Mesodermal cell (in vitro differentiated cells): ENCODE measurements at regions not wholly inside any gene's neighbourhood (a gene's known extent, or its start where the extent isn't known, plus 50 kb on each side); places are given as distances from the start of the nearest gene placed in this dataset.
"Not testable (repeated sequence)": the region's sequence is repeated elsewhere in the genome, so short reads cannot be mapped to it uniquely, and the experiment has no call there.

Experiments used
- H3K27ac ChIP-seq: 2 replicates; pipeline ENCODE4 v1.7.0; 2013; ENCODE audit warnings: mild to moderate bottlenecking, low read depth, low read length, moderate library complexity; ENCODE audit not compliant: severe bottlenecking
- H3K36me3 ChIP-seq: 2 replicates; pipeline ENCODE4 v1.7.1; 2013; ENCODE audit warnings: mild to moderate bottlenecking, low read length, moderate library complexity; ENCODE audit not compliant: control insufficient read depth, insufficient read depth
- H3K4me1 ChIP-seq: one replicate; pipeline ENCODE4 v1.7.1; 2013; ENCODE audit warnings: mild to moderate bottlenecking, low read length; ENCODE audit not compliant: insufficient read depth, control insufficient read depth, poor library complexity, severe bottlenecking
- H3K4me3 ChIP-seq: 2 replicates; pipeline ENCODE4 v1.7.0; 2013; ENCODE audit warnings: low read length, control low read depth, mild to moderate bottlenecking; ENCODE audit not compliant: insufficient read depth, poor library complexity, severe bottlenecking; ENCODE audit errors: extremely low read depth
- H3K9me3 ChIP-seq: 2 replicates; pipeline ENCODE4 v1.7.1; 2013; ENCODE audit warnings: mild to moderate bottlenecking, low read length, moderate library complexity; ENCODE audit not compliant: control insufficient read depth
- WGBS, 2 experiments: methylation state at CpG; one replicate each; pipeline ENCODE4 v1.1.5; 2013; ENCODE audit warnings: missing lambda C conversion rate in 2 of 2; ENCODE audit not compliant: insufficient coverage in 2 of 2; 5-methylcytosine and 5-hydroxymethylcytosine counted together

DNA sequence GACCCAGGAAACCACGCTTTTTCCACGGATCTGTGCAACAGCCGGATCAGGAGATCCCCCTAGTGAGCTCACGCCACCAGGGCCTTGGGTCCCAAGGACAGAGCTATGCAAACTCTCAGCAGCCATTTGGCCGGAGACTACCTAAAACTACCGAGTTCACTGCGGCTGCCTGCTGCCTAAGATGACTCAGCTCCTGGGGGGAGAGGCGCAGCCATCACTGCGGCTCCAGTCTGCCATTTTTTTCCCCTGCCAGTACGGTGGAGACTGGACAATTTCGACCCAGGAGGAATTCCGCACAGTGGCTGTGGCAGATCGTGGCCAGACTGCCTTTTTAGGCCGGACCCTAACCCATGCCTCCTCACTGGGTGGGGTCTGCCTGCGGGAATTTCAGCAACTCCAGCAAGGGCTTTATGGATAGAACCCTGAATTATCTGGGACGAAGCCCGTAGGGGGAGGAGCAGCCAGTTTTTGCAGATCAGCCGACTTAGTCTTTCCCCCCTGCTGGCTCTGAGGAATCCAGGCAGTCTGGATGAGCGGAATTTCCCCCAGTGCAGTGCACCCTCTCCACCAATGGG lies 424.9 kb upstream of the UBE2E3 start:
- H3K36me3 ChIP-seq: no peaks in the 10 kb centered on the region
- no peak overlapping the region for H3K27ac ChIP-seq
- no peaks in the 10 kb centered on the region for H3K4me1 ChIP-seq
- no peaks in the 10 kb centered on the region for H3K9me3 ChIP-seq
- 94 to 97% methylated on average over 12 to 19 of the region's 19 CpGs for WGBS, 2 experiments
- no peak overlapping the region for H3K4me3 ChIP-seq

DNA sequence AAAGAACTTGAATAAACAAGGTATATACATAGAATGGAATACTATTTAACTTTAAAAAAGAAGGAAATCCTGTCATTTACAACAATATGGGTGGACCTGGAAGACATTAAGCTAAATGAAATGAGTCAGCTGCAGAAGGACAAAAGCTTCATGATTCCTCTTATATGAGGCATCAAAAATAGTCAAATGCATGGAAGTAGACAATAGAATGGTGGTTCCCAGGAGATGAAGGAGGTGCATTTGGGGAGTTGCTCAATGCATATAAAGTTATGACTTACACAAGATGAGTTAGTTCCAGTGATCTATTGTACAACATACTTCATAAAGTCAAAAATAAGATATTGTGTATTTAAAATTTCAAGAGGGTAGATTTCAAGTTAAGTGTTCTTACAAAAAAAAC lies 426.1 kb upstream of the UBE2E3 start:
- Histone ChIP-seq H3K36me3 (no peaks in the 10 kb centered on the region), H3K27ac (no peak overlapping the region), H3K4me3 (no peak overlapping the region), H3K9me3 (no peaks in the 10 kb centered on the region), H3K4me1 (no peaks in the 10 kb centered on the region)

GRCh38 chr2:180553094-180553715 lies 427.2 kb upstream of the UBE2E3 start:
- Histone ChIP-seq H3K27ac (no peak overlapping the region), H3K9me3 (no peaks in the 10 kb centered on the region), H3K4me3 (no peak overlapping the region), H3K36me3 (no peaks in the 10 kb centered on the region), H3K4me1 (no peaks in the 10 kb centered on the region)

- no peaks in the 10 kb centered on the region for H3K9me3 ChIP-seq
- no peaks in the 10 kb centered on the region for H3K36me3 ChIP-seq
- no peak overlapping the region for H3K4me3 ChIP-seq
- H3K27ac ChIP-seq: no peak overlapping the region
- no peaks in the 10 kb centered on the region for H3K4me1 ChIP-seq
Measured at GRCh38 chr2:180542511-180542910, 437.9 kb upstream of the UBE2E3 start.

- no peaks in the 10 kb centered on the region for H3K9me3 ChIP-seq
- 84 to 90% methylated on average over 3 to 4 of the region's 8 CpGs for WGBS, 2 experiments
- no peak overlapping the region for H3K4me3 ChIP-seq
- no peaks in the 10 kb centered on the region for H3K4me1 ChIP-seq
- H3K36me3 ChIP-seq: no peaks in the 10 kb centered on the region
- no peak overlapping the region for H3K27ac ChIP-seq
Measured at GRCh38 chr2:180540761-180541160, 439.6 kb upstream of the UBE2E3 start.

- Histone ChIP-seq H3K4me1 (no peaks in the 10 kb centered on the region), H3K36me3 (no peaks in the 10 kb centered on the region), H3K4me3 (no peak overlapping the region)
Measured at GRCh38 chr2:180539541-180539940, 440.9 kb upstream of the UBE2E3 start.

GRCh38 chr2:180535289-180535688 lies 445.1 kb upstream of the UBE2E3 start:
- WGBS, 2 experiments: 83% methylated on average over 1 of the region's 1 CpG; no CpG with 5 or more reads in 1 of the 2 experiments

More at GRCh38 chr2:180539541-180539940, 440.9 kb upstream of the UBE2E3 start:
- H3K9me3 ChIP-seq: no peaks in the 10 kb centered on the region
- no peak overlapping the region for H3K27ac ChIP-seq

DNA sequence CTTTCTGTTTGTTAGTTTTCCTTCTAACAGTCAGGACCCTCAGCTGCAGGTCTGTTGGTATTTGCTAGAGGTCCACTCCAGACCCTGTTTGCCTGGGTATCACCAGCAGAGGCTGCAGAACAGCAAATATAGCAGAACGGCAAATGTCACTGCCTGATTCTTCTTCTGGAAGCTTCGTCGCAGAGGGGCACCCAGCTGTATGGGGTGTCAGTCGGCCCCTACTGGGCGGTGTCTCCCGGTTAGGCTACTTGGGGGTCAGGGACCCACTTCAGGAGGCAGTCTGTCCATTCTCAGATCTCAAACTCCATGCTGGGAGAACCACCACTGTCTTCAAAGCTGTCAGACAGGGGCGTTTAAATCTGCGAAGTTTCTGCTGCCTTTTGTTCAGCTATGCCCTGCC lies 448.6 kb upstream of the UBE2E3 start:
- H3K4me3 ChIP-seq, H3K27ac ChIP-seq, H3K36me3 ChIP-seq, H3K9me3 ChIP-seq, H3K4me1 ChIP-seq: not testable (repeated sequence)
- 86 to 95% methylated on average over 8 of the region's 8 CpGs for WGBS, 2 experiments

More at GRCh38 chr2:180535289-180535688, 445.1 kb upstream of the UBE2E3 start:
- Histone ChIP-seq H3K9me3 (no peaks in the 10 kb centered on the region), H3K27ac (no peak overlapping the region), H3K36me3 (no peaks in the 10 kb centered on the region), H3K4me3 (no peak overlapping the region), H3K4me1 (no peaks in the 10 kb centered on the region)

GRCh38 chr2:180524499-180524898 lies 455.9 kb upstream of the UBE2E3 start:
- WGBS, 2 experiments: 72 to 93% methylated on average over 2 of the region's 2 CpGs
- H3K9me3 ChIP-seq: no peaks in the 10 kb centered on the region
- H3K4me3 ChIP-seq: no peak overlapping the region
- H3K27ac ChIP-seq: no peak overlapping the region
- H3K4me1 ChIP-seq: peaks cover 4% of the 10 kb centered on the region
- no peaks in the 10 kb centered on the region for H3K36me3 ChIP-seq

DNA sequence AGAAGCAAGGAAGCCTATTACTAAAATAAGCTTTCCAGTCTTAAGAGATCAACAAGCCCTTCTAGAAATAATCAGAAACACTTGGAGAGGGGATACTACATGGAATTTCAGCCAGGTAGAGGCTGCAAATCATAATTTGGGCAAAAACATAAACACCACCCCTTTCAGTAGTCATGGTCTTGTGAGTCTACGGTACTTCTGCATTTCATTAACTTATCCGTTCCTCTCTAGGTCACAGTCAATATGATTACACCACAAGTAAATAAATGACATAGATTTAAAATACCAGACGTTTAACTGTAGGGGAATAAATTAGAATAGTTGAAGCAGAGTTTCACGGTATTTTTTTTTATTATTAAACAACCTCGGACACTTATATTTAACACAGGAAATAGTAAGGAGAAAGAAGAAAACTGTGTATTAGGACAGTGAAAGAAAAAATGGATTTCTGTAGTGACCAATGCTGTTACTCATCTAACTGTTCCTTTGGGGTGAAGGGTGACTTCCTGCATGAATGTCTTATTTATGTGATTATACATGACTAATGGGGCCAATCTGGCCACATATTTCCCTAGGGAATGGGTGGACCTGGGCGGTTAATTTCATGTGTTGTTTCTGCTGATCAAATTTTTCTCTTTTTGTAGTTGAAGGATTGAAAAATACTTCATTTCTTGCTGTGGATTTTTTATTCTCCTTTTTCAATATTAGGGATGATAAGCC lies 456.6 kb upstream of the UBE2E3 start:
- Histone ChIP-seq H3K27ac (no peak overlapping the region), H3K9me3 (no peaks in the 10 kb centered on the region)
- WGBS, 2 experiments: 100% methylated on average over 1 of the region's 6 CpGs; no CpG with 5 or more reads in 1 of the 2 experiments

DNA sequence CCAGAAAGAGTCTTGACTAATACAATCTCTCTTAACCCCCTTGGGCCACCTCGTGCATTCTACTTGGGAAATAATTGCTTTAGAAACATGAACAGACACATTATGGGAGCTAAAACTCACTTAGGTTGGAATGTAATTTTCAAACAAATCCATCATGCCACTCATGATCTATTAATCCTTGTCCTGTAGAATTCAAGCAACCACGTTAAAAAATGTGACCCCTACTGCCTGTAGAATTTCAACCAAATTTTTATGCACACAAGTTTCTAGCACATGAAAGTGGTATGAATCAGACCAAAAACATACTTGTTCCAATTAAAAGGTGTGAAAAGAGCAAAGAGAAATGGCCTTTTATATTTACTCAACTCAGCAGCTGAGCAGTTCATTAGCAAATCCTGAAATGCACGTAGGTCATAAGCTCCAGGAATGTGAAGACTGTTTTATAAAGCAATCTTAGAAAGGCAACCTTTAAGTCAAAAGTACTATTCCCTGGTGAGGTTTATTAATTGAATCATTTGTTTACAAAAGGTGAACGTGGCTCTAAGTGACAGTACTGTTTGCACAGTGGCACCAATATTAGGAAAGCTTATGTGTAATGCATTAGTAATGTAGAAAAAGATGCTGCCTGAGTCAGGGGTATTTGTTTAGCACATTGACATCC lies 459.4 kb upstream of the UBE2E3 start:
- Histone ChIP-seq H3K36me3 (no peaks in the 10 kb centered on the region), H3K27ac (no peak overlapping the region), H3K4me1 (peaks cover 7% of the 10 kb centered on the region), H3K9me3 (no peaks in the 10 kb centered on the region), H3K4me3 (no peak overlapping the region)
- WGBS, 2 experiments: 71 to 80% methylated on average over 1 of the region's 4 CpGs

More for the DNA sequence above, 456.6 kb upstream of the UBE2E3 start:
- Histone ChIP-seq H3K36me3 (no peaks in the 10 kb centered on the region), H3K4me3 (no peak overlapping the region), H3K4me1 (peaks cover 7% of the 10 kb centered on the region)
